Ectodermal cell (in vitro differentiated cells): ENCODE measurements at regions not wholly inside any gene's neighbourhood (a gene's known extent, or its start where the extent isn't known, plus 50 kb on each side); places are given as distances from the start of the nearest gene placed in this dataset.

ENCODE experiments used
- H3K27ac ChIP-seq: 2 replicates; pipeline ENCODE4 v1.7.0; 2013; ENCODE audit warnings: mild to moderate bottlenecking, low read depth, low read length; ENCODE audit not compliant: insufficient read depth, poor library complexity, severe bottlenecking
- H3K27me3 ChIP-seq: 2 replicates; pipeline ENCODE4 v1.7.0; 2013; ENCODE audit warnings: mild to moderate bottlenecking, low read length; ENCODE audit not compliant: insufficient read depth, control insufficient read depth, poor library complexity, severe bottlenecking
- H3K36me3 ChIP-seq: one replicate; pipeline ENCODE4 v1.7.0; 2013; ENCODE audit warnings: low read length; ENCODE audit not compliant: control insufficient read depth, insufficient read depth
- H3K4me1 ChIP-seq: one replicate; pipeline ENCODE4 v1.7.0; 2013; ENCODE audit warnings: low read length; ENCODE audit not compliant: control insufficient read depth, insufficient read depth
- H3K4me3 ChIP-seq: 2 replicates; pipeline ENCODE4 v1.7.0; 2013; ENCODE audit warnings: low read depth, low read length, control low read depth; ENCODE audit not compliant: insufficient read depth
- H3K9me3 ChIP-seq: 2 replicates; pipeline ENCODE4 v1.7.0; 2013; ENCODE audit warnings: mild to moderate bottlenecking, low read length, moderate library complexity; ENCODE audit not compliant: control insufficient read depth
- WGBS, 2 experiments: methylation state at CpG; one replicate each; pipeline ENCODE4 v1.1.7; 2013; ENCODE audit warnings: missing lambda C conversion rate in 2 of 2; 5-methylcytosine and 5-hydroxymethylcytosine counted together

- Histone ChIP-seq H3K4me3 (no peak overlapping the region), H3K27me3 (no peaks in the 10 kb centered on the region), H3K4me1 (no peaks in the 10 kb centered on the region), H3K27ac (no peak overlapping the region), H3K36me3 (no peaks in the 10 kb centered on the region), H3K9me3 (no peaks in the 10 kb centered on the region)
- 91% methylated on average over 6 of the region's 6 CpGs for WGBS, 2 experiments
Measured at GRCh38 chr4:138845054-138845453, 170.5 kb upstream of the NOCT start.

GRCh38 chr4:138843616-138844015 lies 172.0 kb upstream of the NOCT start:
- no peak overlapping the region for H3K4me3 ChIP-seq
- H3K27me3 ChIP-seq: no peaks in the 10 kb centered on the region
- H3K36me3 ChIP-seq: no peaks in the 10 kb centered on the region
- no peaks in the 10 kb centered on the region for H3K4me1 ChIP-seq
- no peaks in the 10 kb centered on the region for H3K9me3 ChIP-seq
- 85 to 87% methylated on average over 6 of the region's 7 CpGs for WGBS, 2 experiments
- no peak overlapping the region for H3K27ac ChIP-seq

GRCh38 chr4:138841343-138841742 lies 174.2 kb upstream of the NOCT start:
- Histone ChIP-seq H3K4me1 (no peaks in the 10 kb centered on the region), H3K4me3 (no peak overlapping the region), H3K27ac (no peak overlapping the region), H3K9me3 (no peaks in the 10 kb centered on the region), H3K36me3 (no peaks in the 10 kb centered on the region), H3K27me3 (no peaks in the 10 kb centered on the region)

GRCh38 chr4:138838251-138838650 lies 177.3 kb upstream of the NOCT start:
- H3K27ac ChIP-seq: no peak overlapping the region
- WGBS, 2 experiments: 88 to 91% methylated on average over 4 of the region's 4 CpGs
- H3K4me1 ChIP-seq: no peaks in the 10 kb centered on the region
- H3K36me3 ChIP-seq: no peaks in the 10 kb centered on the region
- no peaks in the 10 kb centered on the region for H3K9me3 ChIP-seq
- no peak overlapping the region for H3K4me3 ChIP-seq
- H3K27me3 ChIP-seq: no peaks in the 10 kb centered on the region

GRCh38 chr4:138835832-138836533 lies 179.6 kb upstream of the NOCT start:
- Histone ChIP-seq H3K4me3 (no peak overlapping the region), H3K9me3 (no peaks in the 10 kb centered on the region), H3K4me1 (no peaks in the 10 kb centered on the region), H3K27ac (no peak overlapping the region), H3K36me3 (no peaks in the 10 kb centered on the region), H3K27me3 (no peaks in the 10 kb centered on the region)
- 86 to 87% methylated on average over 9 of the region's 9 CpGs for WGBS, 2 experiments

GRCh38 chr4:138833974-138834373 lies 181.6 kb upstream of the NOCT start:
- no peak overlapping the region for H3K27ac ChIP-seq
- no peaks in the 10 kb centered on the region for H3K9me3 ChIP-seq
- WGBS, 2 experiments: 86 to 95% methylated on average over 2 to 3 of the region's 3 CpGs
- no peaks in the 10 kb centered on the region for H3K27me3 ChIP-seq
- no peaks in the 10 kb centered on the region for H3K4me1 ChIP-seq
- H3K4me3 ChIP-seq: no peak overlapping the region
- no peaks in the 10 kb centered on the region for H3K36me3 ChIP-seq

GRCh38 chr4:138832563-138832962 lies 183.0 kb upstream of the NOCT start:
- no peaks in the 10 kb centered on the region for H3K9me3 ChIP-seq
- H3K27ac ChIP-seq: no peak overlapping the region
- no peak overlapping the region for H3K4me3 ChIP-seq
- WGBS, 2 experiments: 92 to 100% methylated on average over 1 of the region's 1 CpG
- H3K27me3 ChIP-seq: no peaks in the 10 kb centered on the region
- H3K4me1 ChIP-seq: no peaks in the 10 kb centered on the region
- no peaks in the 10 kb centered on the region for H3K36me3 ChIP-seq

- no peak overlapping the region for H3K27ac ChIP-seq
- no peak overlapping the region for H3K4me3 ChIP-seq
- H3K36me3 ChIP-seq: no peaks in the 10 kb centered on the region
- H3K9me3 ChIP-seq: no peaks in the 10 kb centered on the region
- 67 to 72% methylated on average over 2 of the region's 2 CpGs for WGBS, 2 experiments
- no peaks in the 10 kb centered on the region for H3K27me3 ChIP-seq
- no peaks in the 10 kb centered on the region for H3K4me1 ChIP-seq
Measured at GRCh38 chr4:138831948-138832347, 183.6 kb upstream of the NOCT start.

- Histone ChIP-seq H3K36me3 (no peaks in the 10 kb centered on the region), H3K4me3 (no peak overlapping the region), H3K9me3 (no peaks in the 10 kb centered on the region), H3K27ac (no peak overlapping the region), H3K4me1 (no peaks in the 10 kb centered on the region), H3K27me3 (no peaks in the 10 kb centered on the region)
- 80 to 91% methylated on average over 1 of the region's 1 CpG for WGBS, 2 experiments
Measured at GRCh38 chr4:138828926-138829325, 186.7 kb upstream of the NOCT start.

- no peaks in the 10 kb centered on the region for H3K36me3 ChIP-seq
- no peaks in the 10 kb centered on the region for H3K4me1 ChIP-seq
- no peak overlapping the region for H3K4me3 ChIP-seq
- WGBS, 2 experiments: 82 to 85% methylated on average over 2 of the region's 2 CpGs
- no peak overlapping the region for H3K27ac ChIP-seq
- H3K9me3 ChIP-seq: no peaks in the 10 kb centered on the region
- H3K27me3 ChIP-seq: no peaks in the 10 kb centered on the region
Measured at GRCh38 chr4:138826754-138827153, 188.8 kb upstream of the NOCT start.

- Histone ChIP-seq H3K4me3 (no peak overlapping the region), H3K9me3 (no peaks in the 10 kb centered on the region), H3K4me1 (no peaks in the 10 kb centered on the region), H3K27ac (no peak overlapping the region), H3K36me3 (no peaks in the 10 kb centered on the region), H3K27me3 (no peaks in the 10 kb centered on the region)
Measured at GRCh38 chr4:138826322-138826721, 189.3 kb upstream of the NOCT start.
